Mesenchymal stem cell (in vitro differentiated cells and primary cell): ENCODE measurements at regions not wholly inside any gene's neighbourhood (a gene's known extent, or its start where the extent isn't known, plus 50 kb on each side); places are given as distances from the start of the nearest gene placed in this dataset.
A peak's percentile ranks its signal among the peaks of the same experiment; 100 is the strongest.

Experiments used
- DNase-seq: peaks from one replicate; pipeline ENCODE4 v3.0.0-alpha.2; 2013
- H2AFZ ChIP-seq: one replicate; pipeline ENCODE4 v1.6.1; 2013; ENCODE audit warnings: low read depth, mild to moderate bottlenecking, control low read depth, inconsistent platforms, low read length, moderate library complexity
- H2AK5ac ChIP-seq: 2 replicates; pipeline ENCODE4 v1.6.1; 2013; ENCODE audit warnings: low read length, moderate library complexity, mild to moderate bottlenecking, inconsistent platforms; ENCODE audit not compliant: severe bottlenecking
- H2BK120ac ChIP-seq: one replicate; pipeline ENCODE4 v1.6.1; 2013; ENCODE audit warnings: low read depth, mild to moderate bottlenecking, inconsistent platforms, low read length, moderate library complexity
- H2BK12ac ChIP-seq, 2 experiments: one replicate each; pipeline ENCODE4 v1.6.1; 2013; ENCODE audit warnings: inconsistent platforms in 2 of 2, low read length in 2 of 2, mild to moderate bottlenecking in 2 of 2, moderate library complexity in 2 of 2, control low read depth in 1 of 2
- H2BK15ac ChIP-seq: one replicate; pipeline ENCODE4 v1.6.1; 2013; ENCODE audit warnings: mild to moderate bottlenecking, low read depth, inconsistent platforms; ENCODE audit not compliant: poor library complexity, severe bottlenecking
- H2BK5ac ChIP-seq: 2 replicates; pipeline ENCODE4 v1.6.1; 2013; ENCODE audit warnings: low read depth, mild to moderate bottlenecking, low read length, control low read depth, inconsistent platforms; ENCODE audit not compliant: poor library complexity, severe bottlenecking
- H3K14ac ChIP-seq, 2 experiments: one replicate each; pipeline ENCODE4 v1.6.1; 2013; ENCODE audit warnings: inconsistent platforms in 2 of 2, low read length in 2 of 2, control low read depth in 1 of 2, mild to moderate bottlenecking in 1 of 2, moderate library complexity in 1 of 2
- H3K18ac ChIP-seq, 2 experiments: one replicate each; pipeline ENCODE4 v1.6.1; 2013; ENCODE audit warnings: inconsistent platforms in 2 of 2, low read length in 2 of 2, control low read depth in 1 of 2, low read depth in 1 of 2, mild to moderate bottlenecking in 1 of 2
- H3K23ac ChIP-seq, 2 experiments: one replicate each; pipeline ENCODE4 v1.6.1; 2013; ENCODE audit warnings: inconsistent platforms in 2 of 2, low read length in 2 of 2, mild to moderate bottlenecking in 2 of 2, moderate library complexity in 2 of 2, control low read depth in 1 of 2
- H3K27ac ChIP-seq: 2 replicates; pipeline ENCODE4 v1.5.1; 2013; ENCODE audit warnings: mild to moderate bottlenecking, moderate library complexity, low read length, control low read depth, inconsistent platforms; ENCODE audit not compliant: poor library complexity, severe bottlenecking
- H3K27me3 ChIP-seq, 2 experiments: 2 replicates each; pipeline versions ENCODE4 v1.6.1 to v1.7.0; 2013; ENCODE audit warnings: low read length in 2 of 2, mild to moderate bottlenecking in 2 of 2, moderate library complexity in 2 of 2, control low read depth in 1 of 2, inconsistent platforms in 1 of 2; ENCODE audit not compliant: control insufficient read depth in 1 of 2, insufficient read depth in 1 of 2
- H3K36me3 ChIP-seq, 2 experiments: 2 replicates each; pipeline versions ENCODE4 v1.6.1 to v1.7.0; 2013; ENCODE audit warnings: low read length in 2 of 2, control low read depth in 1 of 2, inconsistent platforms in 1 of 2, low read depth in 1 of 2, mild to moderate bottlenecking in 1 of 2; ENCODE audit not compliant: insufficient read depth in 2 of 2, control insufficient read depth in 1 of 2
- H3K4ac ChIP-seq, 2 experiments: one replicate each; pipeline ENCODE4 v1.6.1; 2013; ENCODE audit warnings: inconsistent platforms in 2 of 2, low read length in 2 of 2, mild to moderate bottlenecking in 2 of 2, moderate library complexity in 2 of 2, control low read depth in 1 of 2, low read depth in 1 of 2
- H3K4me1 ChIP-seq: 2 replicates; pipeline ENCODE4 v1.6.1; 2013; ENCODE audit warnings: low read depth, low read length, control low read depth; ENCODE audit not compliant: control insufficient read depth, insufficient read depth
- H3K4me2 ChIP-seq: 2 replicates; pipeline ENCODE4 v1.6.1; 2013; ENCODE audit warnings: low read length, mild to moderate bottlenecking, inconsistent platforms; ENCODE audit not compliant: poor library complexity, severe bottlenecking
- H3K4me3 ChIP-seq, 2 experiments: 2 replicates each; pipeline versions ENCODE4 v1.5.1 to v1.7.0; 2013; ENCODE audit warnings: low read length in 2 of 2, mild to moderate bottlenecking in 2 of 2, control low read depth in 1 of 2, low read depth in 1 of 2; ENCODE audit not compliant: insufficient read depth in 1 of 2
- H3K79me1 ChIP-seq: replicated peaks from 2 replicates; pipeline ENCODE4 v1.6.1; 2013; ENCODE audit warnings: mild to moderate bottlenecking, control low read depth, low read length, inconsistent platforms; ENCODE audit not compliant: poor library complexity, severe bottlenecking
- H3K9ac ChIP-seq: 2 replicates; pipeline ENCODE4 v1.7.0; 2013; ENCODE audit warnings: mild to moderate bottlenecking, low read length, moderate library complexity
- H3K9me3 ChIP-seq: 2 replicates; pipeline ENCODE4 v1.7.0; 2013; ENCODE audit warnings: mild to moderate bottlenecking, low read length; ENCODE audit not compliant: control insufficient read depth
- H4K8ac ChIP-seq: one replicate; pipeline ENCODE4 v1.6.1; 2013; ENCODE audit warnings: inconsistent platforms, mild to moderate bottlenecking, low read length, moderate library complexity
- H4K91ac ChIP-seq: one replicate; pipeline ENCODE4 v1.6.1; 2013; ENCODE audit warnings: mild to moderate bottlenecking, low read length, inconsistent platforms
- WGBS: methylation state at CpG from one replicate; pipeline ENCODE4 v1.1.7; 2013; ENCODE audit warnings: mixed read lengths; 5-methylcytosine and 5-hydroxymethylcytosine counted together

DNA sequence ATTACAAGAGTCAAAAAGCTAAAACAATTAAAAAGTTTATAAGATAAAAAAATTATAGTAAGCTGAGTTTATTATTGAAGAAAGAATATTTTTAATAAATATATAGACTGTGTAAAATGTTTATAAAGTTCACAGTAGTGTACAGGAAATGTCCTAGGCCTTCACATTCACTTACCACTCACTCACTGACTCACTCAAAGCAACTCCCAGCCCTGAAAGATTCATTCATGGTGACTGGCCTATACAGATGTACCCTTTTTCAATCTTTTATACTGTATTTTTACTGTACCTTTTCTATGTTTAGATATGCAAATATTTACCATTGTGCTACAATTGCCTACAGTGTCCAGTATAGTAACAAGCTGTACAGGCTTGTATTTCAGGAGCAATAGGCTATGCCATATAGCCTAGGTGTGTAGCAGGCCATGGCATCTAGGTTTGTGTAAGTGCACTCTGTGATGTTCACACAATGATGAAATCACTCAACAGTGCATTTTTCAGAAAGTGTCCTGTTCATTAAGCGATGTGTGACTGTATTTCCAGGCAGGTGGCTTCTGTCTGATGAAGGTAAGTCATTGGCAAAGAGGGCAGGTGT lies 130.2 kb downstream of the BTBD3 start:
- no peak overlapping the region for H3K4me3 ChIP-seq
- DNase-seq, result peak; percentile 20
- no peak overlapping the region for H2AK5ac ChIP-seq
- H3K23ac ChIP-seq, result no peak overlapping the region
- peaks cover under 1% of the 10 kb centered on the region for H3K4me1 ChIP-seq
- peak overlapping the region; percentile 15 to 70 for H3K18ac ChIP-seq
- no peak overlapping the region for H4K8ac ChIP-seq
- H2AFZ ChIP-seq, result no peak overlapping the region
- no peak overlapping the region for H4K91ac ChIP-seq
- H3K9ac ChIP-seq, result no peak overlapping the region
- no peak overlapping the region for H2BK15ac ChIP-seq
- no peaks in the 10 kb centered on the region for H3K79me1 ChIP-seq
- H3K9me3 ChIP-seq, result no peaks in the 10 kb centered on the region
- no peak overlapping the region for H3K27ac ChIP-seq
- no peak overlapping the region for H3K4me2 ChIP-seq
- no peak overlapping the region for H2BK120ac ChIP-seq
- no peak overlapping the region for H2BK5ac ChIP-seq
- H3K27me3 ChIP-seq, result no peaks in the 10 kb centered on the region
- H3K4ac ChIP-seq, result no peak overlapping the region
- peaks cover 0 to 2% of the 10 kb centered on the region in 2 experiments for H3K36me3 ChIP-seq
- H3K14ac ChIP-seq, result no peak overlapping the region
- 94% methylated on average over 1 of the region's 1 CpG for WGBS
- H2BK12ac ChIP-seq, result no peak overlapping the region

DNA sequence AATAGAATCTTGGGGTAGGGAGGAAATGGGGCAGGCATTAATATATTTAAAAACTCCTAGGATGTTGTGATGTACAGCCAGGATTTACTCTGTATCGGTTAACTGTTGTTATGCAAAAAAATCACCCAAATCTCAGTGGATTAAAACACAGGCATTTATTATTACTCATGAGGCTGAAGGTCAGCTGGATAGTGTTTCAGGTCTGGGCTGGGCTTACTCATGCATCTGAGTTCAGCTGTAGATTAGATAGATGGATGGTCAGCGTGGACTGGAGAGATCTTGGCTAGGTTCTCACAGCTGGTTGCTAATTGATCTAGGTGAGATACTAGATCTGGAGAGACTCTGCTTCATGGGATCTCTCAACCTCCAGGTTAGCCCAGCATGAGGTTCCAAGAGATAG lies 131.4 kb downstream of the BTBD3 start:
- no peak for DNase-seq
- Histone ChIP-seq H3K18ac (peak overlapping the region in 1 of 2 experiments; percentile 4), H2AFZ (no peak overlapping the region), H3K14ac (no peak overlapping the region), H2BK15ac (no peak overlapping the region), H4K91ac (no peak overlapping the region), H3K9ac (no peak overlapping the region), H3K4ac (no peak overlapping the region), H2BK12ac (no peak overlapping the region), H3K27me3 (no peaks in the 10 kb centered on the region), H3K79me1 (no peaks in the 10 kb centered on the region), H3K4me3 (no peak overlapping the region), H4K8ac (no peak overlapping the region), H3K23ac (no peak overlapping the region), H3K4me1 (peaks cover 6% of the 10 kb centered on the region), H3K9me3 (no peaks in the 10 kb centered on the region), H2BK5ac (no peak overlapping the region), H2AK5ac (no peak overlapping the region), H3K4me2 (no peak overlapping the region), H3K27ac (no peak overlapping the region), H2BK120ac (no peak overlapping the region), H3K36me3 (peaks cover 0 to 2% of the 10 kb centered on the region in 2 experiments)
- WGBS, result 70% methylated on average over 1 of the region's 2 CpGs

DNA sequence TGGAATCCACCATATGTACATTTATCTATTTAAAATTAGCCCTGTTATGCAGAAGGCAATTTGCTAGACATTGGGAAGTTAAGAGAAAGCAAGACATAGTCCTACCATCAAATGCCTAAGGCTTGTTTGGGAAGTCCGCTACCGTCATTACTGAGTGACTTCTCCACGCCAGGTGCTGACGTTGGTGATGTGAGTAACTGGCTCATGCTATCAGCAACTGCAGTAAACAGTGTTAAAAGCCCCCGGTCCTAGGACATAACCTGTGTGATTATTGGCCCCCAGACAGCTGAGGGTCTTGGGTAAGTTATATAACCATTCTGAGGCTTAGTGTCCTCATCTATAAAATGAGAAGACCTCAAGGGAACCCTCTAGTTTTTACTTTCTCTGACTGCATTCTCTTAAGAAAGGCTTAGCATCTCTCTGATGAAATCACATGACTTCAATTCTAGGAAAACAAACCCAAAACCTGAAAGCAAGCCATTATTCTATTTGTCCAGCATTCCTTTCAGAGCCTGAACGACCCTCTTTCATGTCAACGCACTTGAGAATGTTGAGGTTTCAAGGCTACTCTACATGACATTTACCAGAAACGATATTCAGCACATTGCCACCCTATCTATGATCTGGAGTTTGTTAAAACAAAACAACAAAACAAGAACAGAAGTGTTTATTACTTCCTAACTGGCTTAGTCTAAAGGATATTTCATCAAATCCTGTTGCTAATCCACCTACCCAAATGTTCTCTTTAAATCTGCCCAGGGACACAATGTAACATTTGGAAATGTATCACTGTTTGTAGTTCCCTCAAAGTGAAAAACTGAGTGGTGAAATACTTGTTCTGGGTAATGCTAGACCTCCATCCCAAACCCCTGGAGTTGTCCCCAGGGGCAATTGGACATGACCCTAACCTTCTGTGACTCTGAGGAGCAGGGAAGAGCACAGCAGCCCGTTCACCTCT lies 133.8 kb downstream of the BTBD3 start:
- H4K8ac ChIP-seq, result no peak overlapping the region
- H2BK12ac ChIP-seq, result peak overlapping the region in 1 of 2 experiments; percentile 88
- no peak overlapping the region for H2BK5ac ChIP-seq
- H3K23ac ChIP-seq, result no peak overlapping the region
- 63% methylated on average over 8 of the region's 9 CpGs for WGBS
- no peak overlapping the region for H2AK5ac ChIP-seq
- H3K14ac ChIP-seq, result no peak overlapping the region
- no peak overlapping the region for H3K9ac ChIP-seq
- no peak overlapping the region for H3K4me3 ChIP-seq
- H2BK15ac ChIP-seq, result no peak overlapping the region
- H3K27me3 ChIP-seq, result no peaks in the 10 kb centered on the region
- H4K91ac ChIP-seq, result no peak overlapping the region
- H2AFZ ChIP-seq, result no peak overlapping the region
- H3K79me1 ChIP-seq, result no peaks in the 10 kb centered on the region
- H3K9me3 ChIP-seq, result no peaks in the 10 kb centered on the region
- DNase-seq, result no peak
- H3K36me3 ChIP-seq, result peaks cover 0 to 2% of the 10 kb centered on the region in 2 experiments
- H3K18ac ChIP-seq, result no peak overlapping the region
- H2BK120ac ChIP-seq, result no peak overlapping the region
- no peak overlapping the region for H3K27ac ChIP-seq
- no peak overlapping the region for H3K4me2 ChIP-seq
- peaks cover 6% of the 10 kb centered on the region for H3K4me1 ChIP-seq
- no peak overlapping the region for H3K4ac ChIP-seq

DNA sequence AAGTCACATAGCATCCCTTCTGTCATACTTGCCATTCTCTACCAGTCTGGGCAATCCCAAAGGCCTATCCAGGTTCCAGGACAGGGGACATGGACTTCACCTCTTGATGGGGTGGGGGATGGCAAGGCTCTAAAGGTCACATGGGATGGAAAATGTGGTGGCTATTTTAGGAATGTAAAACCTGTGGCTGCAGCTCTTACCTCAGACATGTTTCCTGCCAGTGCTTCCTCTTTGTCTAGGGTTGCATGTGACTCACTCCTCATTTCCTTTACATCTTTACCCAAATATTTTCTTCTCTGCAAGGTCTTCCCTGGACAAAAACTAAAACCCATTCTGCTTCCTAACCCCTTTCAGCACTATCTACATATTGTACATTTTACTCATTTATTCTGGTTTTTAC lies 135.7 kb downstream of the BTBD3 start:
- Histone ChIP-seq H3K36me3 (no peaks in the 10 kb centered on the region), H2AK5ac (no peak overlapping the region)
- DNase-seq, result peak; percentile 31

More for the DNA sequence above, 135.7 kb downstream of the BTBD3 start:
- Histone ChIP-seq H3K27me3 (no peaks in the 10 kb centered on the region), H3K9ac (no peak overlapping the region), H3K79me1 (no peaks in the 10 kb centered on the region), H3K9me3 (no peaks in the 10 kb centered on the region), H4K8ac (peak overlapping the region; percentile 63), H2BK15ac (peak overlapping the region; percentile 15), H3K4me3 (no peak overlapping the region), H2BK5ac (no peak overlapping the region), H3K4ac (peak overlapping the region in 1 of 2 experiments; percentile 95), H3K18ac (peak overlapping the region; percentile 69 to 75), H3K27ac (no peak overlapping the region), H3K4me1 (peaks cover 6% of the 10 kb centered on the region), H3K4me2 (no peak overlapping the region), H3K14ac (no peak overlapping the region), H2AFZ (no peak overlapping the region), H2BK12ac (peak overlapping the region; percentile 49 to 89), H2BK120ac (no peak overlapping the region), H4K91ac (peak overlapping the region; percentile 80), H3K23ac (no peak overlapping the region)
